GM12874 (cell line): ENCODE measurements at regions not wholly inside any gene's neighbourhood (a gene's known extent, or its start where the extent isn't known, plus 50 kb on each side); places are given as distances from the start of the nearest gene placed in this dataset.

Source experiments
- CTCF ChIP-seq: IDR thresholded peaks from 2 replicates; pipeline ENCODE4 v1.5.1; 2011; ENCODE audit warnings: low read depth, mild to moderate bottlenecking, control low read depth, low read length, moderate library complexity; ENCODE audit not compliant: insufficient read depth

GRCh38 chr20:43843096-43843964, 71.3 kb upstream of the TOX2 start:
- TF ChIP-seq CTCF = no peak

GRCh38 chr20:43842126-43843020, 72.3 kb upstream of the TOX2 start:
- no peak for TF ChIP-seq CTCF

- peak; percentile 73 for TF ChIP-seq CTCF
Measured at GRCh38 chr20:43840382-43841070, 74.1 kb upstream of the TOX2 start.

GRCh38 chr20:43839793-43840199, 74.9 kb upstream of the TOX2 start:
- TF ChIP-seq CTCF = no peak

GRCh38 chr20:43838703-43839060, 76.0 kb upstream of the TOX2 start:
- TF ChIP-seq CTCF = no peak

GRCh38 chr20:43837856-43838702, 76.6 kb upstream of the TOX2 start:
- TF ChIP-seq CTCF = no peak
